NCI-H69 (cell line): ENCODE measurements at regions not wholly inside any gene's neighbourhood (a gene's known extent, or its start where the extent isn't known, plus 50 kb on each side); places are given as distances from the start of the nearest gene placed in this dataset.

Source experiments
- DNase-seq: peaks from one replicate; lab custom pipeline; 2025; lab: John Stamatoyannopoulos, UW

DNA sequence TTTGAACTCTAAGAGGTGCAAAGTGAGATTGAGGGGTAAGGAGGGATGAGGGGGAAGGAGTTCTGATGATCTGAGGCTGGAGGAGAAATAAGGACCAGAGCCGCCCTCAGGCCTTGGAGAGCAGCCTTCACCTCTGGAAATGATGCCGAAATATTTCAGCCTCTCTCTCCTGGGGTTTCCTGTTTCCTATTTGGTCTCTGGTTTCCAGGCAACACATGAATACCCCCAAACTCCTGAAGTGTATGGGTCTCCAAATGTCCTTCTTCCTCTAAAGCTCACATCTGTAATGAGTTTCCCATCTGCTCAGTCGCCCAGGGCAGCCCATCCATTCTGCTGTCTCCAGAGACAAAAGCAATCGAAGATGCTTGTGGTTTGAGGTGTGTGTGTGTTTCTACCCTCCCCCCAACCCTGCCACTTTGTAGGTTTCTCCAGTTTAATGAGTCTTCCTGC lies 52.0 kb upstream of the FAM20B start:
- DNase-seq: peak; percentile 57
